ENCODE measurements at regions not wholly inside any gene's neighbourhood (a gene's known extent, or its start where the extent isn't known, plus 50 kb on each side); places are given as distances from the start of the nearest gene placed in this dataset.

- TF ChIP-seq, protein P1, sequence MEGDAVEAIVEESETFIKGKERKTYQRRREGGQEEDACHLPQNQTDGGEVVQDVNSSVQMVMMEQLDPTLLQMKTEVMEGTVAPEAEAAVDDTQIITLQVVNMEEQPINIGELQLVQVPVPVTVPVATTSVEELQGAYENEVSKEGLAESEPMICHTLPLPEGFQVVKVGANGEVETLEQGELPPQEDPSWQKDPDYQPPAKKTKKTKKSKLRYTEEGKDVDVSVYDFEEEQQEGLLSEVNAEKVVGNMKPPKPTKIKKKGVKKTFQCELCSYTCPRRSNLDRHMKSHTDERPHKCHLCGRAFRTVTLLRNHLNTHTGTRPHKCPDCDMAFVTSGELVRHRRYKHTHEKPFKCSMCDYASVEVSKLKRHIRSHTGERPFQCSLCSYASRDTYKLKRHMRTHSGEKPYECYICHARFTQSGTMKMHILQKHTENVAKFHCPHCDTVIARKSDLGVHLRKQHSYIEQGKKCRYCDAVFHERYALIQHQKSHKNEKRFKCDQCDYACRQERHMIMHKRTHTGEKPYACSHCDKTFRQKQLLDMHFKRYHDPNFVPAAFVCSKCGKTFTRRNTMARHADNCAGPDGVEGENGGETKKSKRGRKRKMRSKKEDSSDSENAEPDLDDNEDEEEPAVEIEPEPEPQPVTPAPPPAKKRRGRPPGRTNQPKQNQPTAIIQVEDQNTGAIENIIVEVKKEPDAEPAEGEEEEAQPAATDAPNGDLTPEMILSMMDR (IDR thresholded peaks at IDR 0.05 in 4 of 5, conservative IDR thresholded peaks at IDR 0.05 in 1 of 5) = no peak
- TF ChIP-seq POLR2A (IDR thresholded peaks at IDR 0.05) = no peak
Measured at GRCh38 chr3:194237110-194237509, 101.2 kb downstream of the HES1 start.

Data from gastrocnemius medialis (tissue), 4 donors.